Muscle of leg (tissue), 3 donors: ENCODE measurements at regions not wholly inside any gene's neighbourhood (a gene's known extent, or its start where the extent isn't known, plus 50 kb on each side); places are given as distances from the start of the nearest gene placed in this dataset.
"Not testable (repeated sequence)": the region's sequence is repeated elsewhere in the genome, so short reads cannot be mapped to it uniquely, and the experiment has no call there.

Source experiments
- DNase-seq: peaks from one replicate; pipeline ENCODE4 v3.0.0; 2013
- H3K27ac ChIP-seq: one replicate; pipeline ENCODE4 v1.5.1; 2013; ENCODE audit warnings: mild to moderate bottlenecking, low read length, control low read depth
- H3K27me3 ChIP-seq: one replicate; pipeline ENCODE4 v1.6.1; 2013; ENCODE audit warnings: low read length; ENCODE audit not compliant: control insufficient read depth, insufficient read depth
- H3K36me3 ChIP-seq: one replicate; pipeline ENCODE4 v1.6.1; 2013; ENCODE audit warnings: low read length; ENCODE audit not compliant: control insufficient read depth, insufficient read depth
- H3K4me1 ChIP-seq: one replicate; pipeline ENCODE4 v1.6.1; 2013; ENCODE audit warnings: low read length; ENCODE audit not compliant: control insufficient read depth, insufficient read depth
- H3K4me3 ChIP-seq: one replicate; pipeline ENCODE4 v1.5.1; 2013; ENCODE audit warnings: low read length, control low read depth
- H3K9me3 ChIP-seq: replicated peaks from 2 replicates; pipeline ENCODE4 v1.6.1; 2013; ENCODE audit warnings: low read depth, low read length; ENCODE audit not compliant: control insufficient read depth
- WGBS: methylation state at CpG from one replicate; pipeline ENCODE4 v1.1.5; 2013; ENCODE audit warnings: missing lambda C conversion rate; ENCODE audit not compliant: insufficient coverage; 5-methylcytosine and 5-hydroxymethylcytosine counted together

DNA sequence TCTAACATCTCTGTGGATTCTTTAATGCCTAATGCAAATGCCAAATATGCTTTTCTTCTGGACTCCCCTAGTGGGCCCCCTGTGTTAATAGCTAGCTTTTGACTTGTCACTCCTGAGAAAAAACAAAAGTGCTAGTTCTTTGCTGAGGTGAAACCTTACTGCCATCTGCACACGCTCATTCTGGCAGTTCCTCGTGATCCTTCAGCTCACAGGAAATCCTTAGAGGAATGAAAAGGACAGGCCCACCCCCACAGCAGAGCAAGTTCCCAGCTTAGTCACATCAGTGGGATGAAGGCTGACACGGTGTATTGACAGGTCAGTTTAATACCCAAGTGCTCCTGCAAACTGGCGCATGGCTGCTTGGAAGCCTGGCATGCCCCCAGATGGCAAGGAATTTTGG lies 165.1 kb upstream of the ATP2B1 start:
- peaks cover 12% of the 10 kb centered on the region for H3K9me3 ChIP-seq
- WGBS = 26% methylated on average over 3 of the region's 4 CpGs
- no peaks in the 10 kb centered on the region for H3K36me3 ChIP-seq
- H3K27me3 ChIP-seq = no peaks in the 10 kb centered on the region
- peak; percentile 39 for DNase-seq
- no peak overlapping the region for H3K27ac ChIP-seq
- H3K4me3 ChIP-seq = no peak overlapping the region
- H3K4me1 ChIP-seq = peaks cover 8% of the 10 kb centered on the region

DNA sequence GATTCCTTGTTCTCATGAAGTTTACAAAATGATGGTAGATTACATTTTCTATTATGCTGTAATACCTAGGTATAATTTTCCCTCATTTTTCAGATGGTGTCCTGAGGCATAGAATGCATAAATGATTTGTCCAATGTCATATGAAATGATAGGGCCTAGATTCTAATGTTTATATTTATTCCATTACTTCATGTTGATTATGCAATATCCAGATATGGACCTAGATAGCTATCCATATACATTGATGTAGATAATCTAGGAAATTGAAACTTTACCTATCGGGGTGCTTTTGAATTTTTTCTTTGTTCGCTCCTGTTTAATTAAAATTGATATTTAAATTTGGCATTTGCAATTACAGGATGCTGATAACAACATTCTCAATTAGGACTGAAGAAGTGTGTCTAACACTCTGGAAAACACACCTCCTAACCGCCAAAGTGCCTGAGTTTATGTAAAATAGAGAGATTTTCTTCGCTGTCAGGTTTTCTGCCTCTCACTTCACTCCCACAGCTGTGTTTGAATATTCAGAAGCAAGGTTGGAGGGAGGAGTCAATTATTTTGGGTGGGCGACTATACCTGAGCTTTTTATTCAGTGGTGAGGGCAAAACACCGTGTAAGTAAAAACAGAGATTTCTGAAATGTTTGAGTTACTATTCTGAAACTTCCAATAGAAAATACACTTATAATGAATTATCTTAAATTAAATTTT lies 164.4 kb upstream of the ATP2B1 start:
- Histone ChIP-seq H3K4me3 (no peak overlapping the region), H3K27me3 (no peaks in the 10 kb centered on the region), H3K27ac (no peak overlapping the region), H3K9me3 (peaks cover 12% of the 10 kb centered on the region), H3K36me3 (no peaks in the 10 kb centered on the region), H3K4me1 (peaks cover 8% of the 10 kb centered on the region)
- DNase-seq = no peak
- WGBS = no CpG with 5 or more reads among the region's 6 CpGs

DNA sequence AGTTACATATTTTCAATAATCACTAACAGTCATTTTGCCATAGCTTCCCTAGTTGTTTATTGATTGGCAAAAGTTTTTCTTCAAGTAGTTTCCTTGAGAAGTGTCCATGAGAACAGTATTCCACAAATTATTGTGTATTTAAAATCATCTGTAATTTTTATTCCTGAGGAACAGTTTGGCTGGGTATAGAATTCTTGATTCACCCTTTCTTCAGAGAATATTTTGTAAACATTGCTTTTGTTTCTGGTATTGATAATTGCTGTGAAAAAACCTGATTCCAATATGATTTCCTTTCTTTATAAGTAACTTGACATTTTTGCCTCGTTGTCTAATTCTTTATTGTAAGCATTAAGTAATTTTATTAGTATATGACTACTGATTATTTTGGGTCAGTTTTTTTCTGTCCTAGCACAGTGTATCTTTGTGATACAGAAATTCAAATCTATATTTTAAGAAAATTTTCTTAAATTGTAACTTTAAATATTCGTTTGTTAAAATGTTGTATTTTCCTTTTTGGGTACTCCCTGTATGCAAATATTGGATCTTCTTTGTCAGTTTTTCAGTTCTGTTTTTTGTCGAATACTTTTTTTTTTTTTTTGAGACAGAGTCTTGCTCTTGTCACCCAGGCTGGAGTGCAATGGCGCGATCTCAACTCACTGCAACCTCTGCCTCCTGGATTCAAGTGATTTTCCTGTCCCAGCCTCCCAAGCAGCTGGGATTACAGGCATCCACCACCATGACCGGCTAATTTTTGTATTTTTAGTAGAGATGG lies 162.0 kb upstream of the ATP2B1 start:
- Histone ChIP-seq H3K36me3 (no peaks in the 10 kb centered on the region), H3K4me3 (no peak overlapping the region), H3K27me3 (no peaks in the 10 kb centered on the region), H3K4me1 (peaks cover 8% of the 10 kb centered on the region), H3K27ac (no peak overlapping the region), H3K9me3 (peaks cover 12% of the 10 kb centered on the region)
- DNase-seq = no peak
- WGBS = 100% methylated on average over 1 of the region's 6 CpGs

DNA sequence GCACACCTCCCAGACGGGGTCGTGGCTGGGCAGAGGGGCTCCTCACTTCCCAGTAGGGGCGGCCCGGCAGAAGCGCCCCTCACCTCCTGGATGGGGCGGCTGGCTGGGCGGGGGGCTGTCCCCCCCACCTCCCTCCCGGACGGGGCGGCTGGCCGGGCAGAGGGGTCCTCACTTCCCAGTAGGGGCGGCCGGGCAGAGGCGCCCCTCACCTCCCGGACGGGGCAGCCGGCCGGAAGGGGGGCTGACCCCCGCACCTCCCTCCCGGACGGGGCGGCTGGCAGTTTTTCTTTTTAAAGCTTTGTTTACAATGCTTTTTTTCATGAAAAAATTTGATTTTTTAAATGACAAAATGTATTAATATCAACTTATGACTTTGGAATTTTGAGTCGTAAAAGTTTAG lies 159.0 kb upstream of the ATP2B1 start:
- WGBS = no CpG with 5 or more reads among the region's 23 CpGs
- H3K27ac ChIP-seq, H3K4me3 ChIP-seq, H3K4me1 ChIP-seq, H3K36me3 ChIP-seq, DNase-seq, H3K27me3 ChIP-seq: not testable (repeated sequence)
- peaks cover 12% of the 10 kb centered on the region for H3K9me3 ChIP-seq

DNA sequence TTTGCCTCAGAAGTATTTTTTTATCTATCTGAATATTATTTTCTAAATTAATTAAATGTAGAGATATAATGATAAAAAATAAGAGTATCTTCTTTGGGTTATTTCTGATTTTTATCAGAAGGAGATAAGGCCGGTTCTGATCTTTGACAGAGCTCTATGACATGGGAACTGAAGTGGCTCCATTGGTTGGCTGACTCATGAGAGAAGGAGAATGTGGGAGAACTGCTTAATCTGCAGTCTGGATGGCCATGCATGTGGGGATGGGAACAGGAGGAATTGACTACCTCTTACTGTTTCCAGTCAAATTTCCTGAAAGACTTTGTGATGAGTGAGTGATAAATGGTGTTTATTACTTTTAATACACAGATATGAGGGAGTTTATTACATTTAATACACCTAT lies 155.8 kb upstream of the ATP2B1 start:
- WGBS = 88% methylated on average over 1 of the region's 1 CpG
- no peak for DNase-seq
- Histone ChIP-seq H3K4me3 (no peak overlapping the region), H3K4me1 (peaks cover 3% of the 10 kb centered on the region), H3K27me3 (no peaks in the 10 kb centered on the region), H3K36me3 (no peaks in the 10 kb centered on the region), H3K27ac (peak overlapping the region; percentile 2), H3K9me3 (no peaks in the 10 kb centered on the region)

DNA sequence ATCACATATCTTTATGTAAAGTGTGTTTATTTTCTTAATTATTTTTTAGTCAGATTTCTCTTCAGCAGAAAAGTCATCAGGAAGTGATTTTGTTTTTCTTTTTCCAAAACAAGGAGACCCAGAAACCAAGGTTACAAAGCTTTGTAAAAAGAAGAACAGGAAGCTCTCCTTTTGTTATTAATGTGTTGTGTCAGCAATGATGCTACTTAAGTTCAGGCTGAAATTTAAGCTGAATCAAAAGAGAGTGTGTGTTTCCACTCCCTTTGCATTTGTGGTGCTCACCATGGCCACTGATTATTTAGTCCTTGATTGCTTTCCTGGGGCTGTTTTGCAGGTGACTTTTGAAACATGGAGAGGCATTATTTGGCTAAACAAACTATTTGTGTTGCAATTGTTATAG lies 155.3 kb upstream of the ATP2B1 start:
- H3K27me3 ChIP-seq = no peaks in the 10 kb centered on the region
- H3K27ac ChIP-seq = peak overlapping the region; percentile 2
- peaks cover 3% of the 10 kb centered on the region for H3K4me1 ChIP-seq
- H3K9me3 ChIP-seq = no peaks in the 10 kb centered on the region
- peak; percentile 69 for DNase-seq
- no peaks in the 10 kb centered on the region for H3K36me3 ChIP-seq
- H3K4me3 ChIP-seq = no peak overlapping the region

DNA sequence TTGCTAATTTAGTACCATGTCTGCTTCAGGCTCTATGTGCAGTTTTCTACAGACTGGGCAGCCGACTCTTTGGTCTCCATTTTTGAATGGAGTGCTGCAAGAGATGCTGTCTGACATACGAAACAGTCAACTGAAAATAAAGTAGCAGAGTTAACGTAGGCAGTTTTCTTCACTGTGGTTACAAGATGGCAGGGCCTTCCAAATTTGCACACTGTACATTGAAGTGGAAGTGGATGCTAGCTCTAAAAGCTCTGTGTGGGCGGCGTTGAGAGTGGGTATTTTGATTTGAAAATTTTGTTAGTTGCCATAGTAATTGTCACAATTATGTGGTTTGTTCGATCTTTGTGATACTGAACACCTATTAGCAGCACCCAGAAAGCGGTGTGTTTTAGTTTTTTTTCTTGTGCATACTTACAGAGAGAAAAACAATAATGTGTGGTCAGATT lies 154.9 kb upstream of the ATP2B1 start:
- Histone ChIP-seq H3K9me3 (no peaks in the 10 kb centered on the region), H3K4me1 (peaks cover 3% of the 10 kb centered on the region), H3K27ac (peak overlapping the region; percentile 74), H3K4me3 (no peak overlapping the region), H3K27me3 (no peaks in the 10 kb centered on the region), H3K36me3 (no peaks in the 10 kb centered on the region)
- DNase-seq = no peak
- WGBS = 90% methylated on average over 5 of the region's 7 CpGs

DNA sequence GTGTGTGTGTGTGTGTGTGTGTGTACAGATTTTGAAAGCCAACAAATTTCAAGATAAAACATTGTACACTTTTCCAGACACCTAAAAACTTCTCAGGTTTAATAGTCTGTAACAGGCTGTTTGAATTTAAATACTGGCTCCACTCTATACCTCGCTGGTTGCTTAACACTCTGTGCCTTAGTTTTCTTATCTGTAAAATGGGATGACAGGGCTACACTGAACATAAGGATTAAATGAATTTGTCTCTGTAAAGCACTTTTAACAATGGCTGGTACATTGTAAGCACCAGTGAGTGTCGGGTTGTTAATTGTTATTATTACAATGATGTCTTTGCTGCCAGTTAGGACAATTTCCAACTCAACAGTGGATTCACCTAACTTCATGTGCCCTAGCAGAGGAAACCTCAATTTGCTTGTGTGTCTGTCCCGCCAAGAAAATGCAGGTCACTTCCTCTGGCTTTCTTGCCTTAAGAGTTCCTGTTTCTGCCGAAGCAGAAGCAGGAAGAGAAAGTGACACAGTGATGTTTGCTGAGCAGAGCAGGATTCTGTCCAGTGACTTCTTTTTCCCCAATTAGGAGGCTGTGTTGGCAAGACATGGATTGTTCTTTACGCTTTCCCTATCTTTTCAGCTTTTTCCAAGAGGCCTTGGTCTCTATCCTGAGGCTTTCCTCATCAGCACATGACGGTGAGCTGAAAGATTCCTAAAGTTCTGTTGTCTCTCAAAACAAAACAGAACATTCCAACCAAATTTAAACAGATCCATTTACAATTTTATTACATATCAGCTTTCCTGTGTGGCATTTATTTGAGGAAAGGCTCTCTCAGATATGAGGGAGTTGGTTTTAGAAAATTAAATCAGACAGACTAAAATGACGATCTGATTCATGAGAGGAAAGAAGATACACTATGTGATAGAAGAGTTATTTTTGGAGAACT lies 154.1 kb upstream of the ATP2B1 start:
- WGBS = 25% methylated on average over 1 of the region's 7 CpGs
- DNase-seq = peak; percentile 85
- H3K4me3 ChIP-seq = no peak overlapping the region

DNA sequence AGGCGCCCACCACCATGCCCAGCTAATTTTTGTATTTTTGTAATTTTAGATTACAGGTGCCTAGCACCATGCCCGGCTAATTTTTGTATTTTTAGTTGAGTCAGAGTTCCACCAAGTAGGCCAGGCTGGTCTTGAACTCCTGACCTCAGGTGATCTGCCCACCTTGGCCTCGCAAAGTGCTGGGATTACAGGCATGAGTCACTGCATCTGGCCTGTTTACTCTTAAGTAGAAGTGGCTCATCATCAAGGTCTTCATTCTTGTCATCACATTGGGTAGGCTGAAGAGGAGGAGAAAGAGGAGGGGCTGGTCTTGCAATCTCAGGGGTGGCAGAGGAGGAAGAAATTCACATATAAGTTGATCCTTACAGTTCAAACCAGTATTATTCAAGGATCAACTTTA lies 152.4 kb upstream of the ATP2B1 start:
- H3K4me1 ChIP-seq = peaks cover 3% of the 10 kb centered on the region
- no peak overlapping the region for H3K4me3 ChIP-seq
- DNase-seq = no peak
- WGBS = 83% methylated on average over 2 of the region's 3 CpGs
- H3K27ac ChIP-seq = no peak overlapping the region
- no peaks in the 10 kb centered on the region for H3K27me3 ChIP-seq
- H3K36me3 ChIP-seq = no peaks in the 10 kb centered on the region
- no peaks in the 10 kb centered on the region for H3K9me3 ChIP-seq

More for the DNA sequence above, 154.1 kb upstream of the ATP2B1 start:
- H3K4me1 ChIP-seq = peaks cover 3% of the 10 kb centered on the region
- H3K36me3 ChIP-seq = no peaks in the 10 kb centered on the region
- H3K27ac ChIP-seq = peak overlapping the region; percentile 74
- H3K9me3 ChIP-seq = no peaks in the 10 kb centered on the region
- no peaks in the 10 kb centered on the region for H3K27me3 ChIP-seq
